Coronary artery (tissue), 2 donors: ENCODE measurements at regions not wholly inside any gene's neighbourhood (a gene's known extent, or its start where the extent isn't known, plus 50 kb on each side); places are given as distances from the start of the nearest gene placed in this dataset.

Experiments
- DNase-seq: peaks from one replicate; pipeline ENCODE4 v3.0.0-alpha.2; 2017; ENCODE audit warnings: low spot score
- H3K27ac ChIP-seq, 2 donors: fragments of 200-600 bp; sonication (generic); one replicate each; pipeline ENCODE4 v1.5.1; 2016 to 2019
- H3K4me3 ChIP-seq: fragments of 200-600 bp; sonication (generic); 2 replicates; pipeline ENCODE4 v1.5.1; 2016; ENCODE audit warnings: mild to moderate bottlenecking, moderate library complexity
- CTCF ChIP-seq: fragments of 200-600 bp; sonication (generic); IDR thresholded peaks from one replicate; pipeline ENCODE4 v1.5.1; 2019; ENCODE audit warnings: antibody characterized with exemption

- no peak overlapping the region for H3K27ac ChIP-seq
- DNase-seq, result peak; percentile 65
- TF ChIP-seq CTCF, result no peak
These were observed 98.2 kb downstream of the GLRX3 start for GRCh38 chr10:130234171-130234965.

DNA sequence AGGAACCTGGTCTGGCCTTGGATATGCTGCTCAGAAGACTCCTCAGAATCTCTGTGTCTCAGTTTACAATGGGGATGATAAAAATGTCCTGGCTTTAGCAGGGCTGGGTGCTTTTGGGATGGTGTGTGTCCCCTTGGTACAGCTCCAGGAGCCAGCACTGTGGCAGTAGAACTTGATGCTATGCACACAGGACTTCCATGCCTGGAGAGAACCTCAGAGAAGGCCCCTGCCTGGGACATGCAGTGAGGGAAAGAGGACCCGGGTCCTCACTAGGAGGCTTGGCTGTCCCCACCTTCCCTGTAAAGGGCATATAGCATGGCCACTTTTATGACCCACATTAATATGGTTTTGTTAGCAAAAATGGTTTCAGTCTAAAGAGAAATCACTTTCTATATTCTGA, 100.5 kb downstream of the GLRX3 start:
- peak; percentile 38 for DNase-seq
- no peak for TF ChIP-seq CTCF

More at GRCh38 chr10:130234171-130234965, 98.2 kb downstream of the GLRX3 start:
- H3K4me3 ChIP-seq, result no peak overlapping the region

GRCh38 chr10:130240409-130240808, 104.2 kb downstream of the GLRX3 start:
- Histone ChIP-seq H3K27ac (no peak overlapping the region), H3K4me3 (no peak overlapping the region)
- no peak for TF ChIP-seq CTCF
- no peak for DNase-seq

More for the DNA sequence above, 100.5 kb downstream of the GLRX3 start:
- H3K27ac ChIP-seq, result no peak overlapping the region
- H3K4me3 ChIP-seq, result no peak overlapping the region

GRCh38 chr10:130242513-130242912, 106.3 kb downstream of the GLRX3 start:
- DNase-seq, result peak; percentile 14

DNA sequence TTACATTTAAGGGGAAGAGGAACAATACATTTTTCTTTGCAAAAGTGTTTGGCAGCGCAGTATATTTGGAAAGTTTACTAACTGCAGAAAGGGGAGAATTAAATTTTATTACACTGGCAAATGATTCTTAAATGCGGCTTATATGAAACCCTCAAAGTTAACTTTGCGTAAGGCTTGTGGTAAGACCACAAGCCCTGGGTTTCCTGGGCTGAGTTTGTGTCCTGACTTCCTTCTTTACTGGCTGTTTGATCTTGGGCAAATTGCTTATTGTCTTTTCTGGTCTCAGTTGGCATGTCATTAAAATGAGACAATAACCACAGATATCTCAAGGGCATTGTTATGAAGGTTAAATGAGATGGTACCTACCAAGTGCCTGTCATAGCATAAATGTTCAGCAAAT, 106.8 kb downstream of the GLRX3 start:
- H3K27ac ChIP-seq, result no peak overlapping the region
- no peak overlapping the region for H3K4me3 ChIP-seq
- no peak for TF ChIP-seq CTCF
- DNase-seq, result no peak

More at GRCh38 chr10:130242513-130242912, 106.3 kb downstream of the GLRX3 start:
- Histone ChIP-seq H3K4me3 (no peak overlapping the region), H3K27ac (no peak overlapping the region)
- TF ChIP-seq CTCF, result no peak

DNA sequence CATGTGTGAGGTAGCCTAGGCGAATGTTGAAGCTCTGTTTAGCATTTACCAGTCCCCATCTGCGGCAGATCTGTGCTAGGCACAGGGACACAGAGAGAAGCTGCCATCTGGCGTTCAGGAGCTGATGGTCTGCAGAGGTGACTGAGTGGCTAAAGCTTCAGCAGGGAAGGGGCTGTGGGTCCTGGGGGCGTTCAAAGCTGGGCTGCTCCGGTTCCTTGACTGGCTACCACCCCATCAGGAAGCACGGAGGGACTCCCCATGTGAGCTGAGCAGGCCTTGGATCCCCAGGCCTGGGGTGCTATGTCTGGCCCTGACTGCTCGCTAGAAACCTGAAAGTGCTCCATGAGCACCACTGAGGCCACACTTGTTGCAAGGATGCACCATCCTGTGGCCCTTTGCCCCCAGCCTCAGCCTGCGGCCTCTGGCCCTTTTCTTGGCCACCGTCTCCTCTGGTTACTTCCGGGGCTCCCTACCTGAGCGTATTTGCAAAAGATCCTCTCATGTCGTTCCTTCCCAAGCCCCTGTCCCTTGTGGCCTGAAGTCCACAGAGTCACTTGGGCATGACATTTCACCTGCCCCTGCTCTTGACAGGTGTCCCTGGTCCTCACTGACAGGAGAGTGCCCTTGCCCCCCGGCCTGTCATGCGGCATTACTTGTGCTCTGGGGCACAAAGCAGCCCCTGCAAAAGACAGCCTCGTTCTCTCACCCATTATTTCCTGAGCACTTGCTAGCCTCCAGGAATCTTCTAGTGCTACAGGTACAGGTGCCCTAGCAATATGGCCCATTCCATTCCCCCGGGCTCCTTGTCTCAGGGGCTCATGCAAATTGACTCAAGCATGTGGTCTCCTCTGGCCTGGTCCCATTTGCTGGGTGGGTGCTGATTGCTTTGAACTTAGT, 108.1 kb downstream of the GLRX3 start:
- DNase-seq, result peak; percentile 58
- no peak overlapping the region for H3K4me3 ChIP-seq
- no peak overlapping the region for H3K27ac ChIP-seq
- no peak for TF ChIP-seq CTCF
